ENCODE measurements at regions not wholly inside any gene's neighbourhood (a gene's known extent, or its start where the extent isn't known, plus 50 kb on each side); places are given as distances from the start of the nearest gene placed in this dataset.

DNA sequence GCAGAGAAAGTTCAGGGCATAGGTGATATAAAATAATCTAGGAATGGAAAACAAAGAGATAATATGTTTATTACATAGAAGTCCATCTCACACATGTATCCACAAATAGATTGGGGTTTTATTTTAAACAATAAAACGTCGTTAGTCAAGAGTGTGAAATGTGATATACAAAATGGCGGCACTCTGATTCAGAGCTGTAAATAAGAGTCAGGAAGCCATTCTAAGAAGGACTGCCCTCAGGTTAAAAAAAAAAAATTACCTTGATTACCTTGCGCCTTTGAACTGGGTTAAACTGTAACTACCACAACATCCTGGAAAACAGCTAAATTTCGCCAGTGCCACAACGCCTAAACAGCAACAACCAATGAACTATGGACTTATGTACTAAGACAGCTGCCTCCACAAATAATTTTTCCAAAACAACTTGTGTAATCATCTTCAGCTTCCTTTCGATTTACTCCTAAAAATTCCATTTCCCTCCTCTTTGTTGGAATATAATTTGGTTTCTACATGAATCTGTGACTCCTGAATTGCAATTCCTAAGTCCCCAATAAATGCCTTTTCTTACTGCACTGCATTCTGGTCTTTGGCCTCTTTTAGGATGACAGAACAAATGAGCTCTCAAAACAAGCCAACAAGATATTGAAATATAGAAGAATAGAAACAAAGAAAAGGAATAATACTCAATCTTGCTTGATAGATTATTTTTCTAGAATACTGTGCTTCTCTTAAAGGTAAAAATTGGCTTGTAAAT is 1019.5 kb upstream of the MAP3K7 start:
- CTCF ChIA-PET, result no interaction called here
- Histone ChIP-seq H3F3A (ENCODE audit: insufficient read depth, low read depth) (no peaks in the 10 kb centered on the region), H3K4me2 (no peak overlapping the region), H3K9me3 (ENCODE audit: insufficient read depth, low read depth) (no peaks in the 10 kb centered on the region), H3K27me3 (ENCODE audit: insufficient read depth, low read depth) (no peaks in the 10 kb centered on the region), H3K79me2 (ENCODE audit: low read depth) (no peaks in the 10 kb centered on the region), H4K20me1 (ENCODE audit: insufficient read depth) (no peaks in the 10 kb centered on the region), H3K27ac (no peak overlapping the region), H3K9me2 (ENCODE audit: insufficient read depth) (no peaks in the 10 kb centered on the region), H2AFZ (no peak overlapping the region), H3K4me3 (no peak overlapping the region), H3K4me1 (replicated peaks; ENCODE audit: insufficient read depth) (no peaks in the 10 kb centered on the region), H3K36me3 (ENCODE audit: low read depth) (no peaks in the 10 kb centered on the region)
- no peak for DNase-seq
- intact Hi-C loops (cut with micrococcal nuclease; ENCODE audit: unreplicated experiment), result no loop called here
- POLR2A ChIA-PET (ENCODE audit: unreplicated experiment), result no interaction called here
- no TSS peak for BruUV-seq (replicated peaks)
- no peak for TF ChIP-seq CTCF (conservative IDR thresholded peaks at IDR 0.05)
- TF ChIP-seq EZH2 (IDR thresholded peaks at IDR 0.05; ENCODE audit: low read depth), result no peak

GRCh38 chr6:91600561-91600960 is 1013.7 kb upstream of the MAP3K7 start:
- no peak for DNase-seq
- H3K4me1 ChIP-seq (replicated peaks; ENCODE audit: insufficient read depth), result no peaks in the 10 kb centered on the region
- no peak overlapping the region for H3K4me2 ChIP-seq
- no peak overlapping the region for H3K4me3 ChIP-seq
- intact Hi-C loops (cut with micrococcal nuclease; ENCODE audit: unreplicated experiment), result no loop called here
- H3F3A ChIP-seq (ENCODE audit: insufficient read depth, low read depth), result no peaks in the 10 kb centered on the region
- H3K79me2 ChIP-seq (ENCODE audit: low read depth), result no peaks in the 10 kb centered on the region
- H4K20me1 ChIP-seq (ENCODE audit: insufficient read depth), result no peaks in the 10 kb centered on the region
- no peaks in the 10 kb centered on the region for H3K9me3 ChIP-seq (ENCODE audit: insufficient read depth, low read depth)
- H3K27me3 ChIP-seq (ENCODE audit: insufficient read depth, low read depth), result no peaks in the 10 kb centered on the region
- BruUV-seq (replicated peaks), result no TSS peak
- H3K27ac ChIP-seq, result no peak overlapping the region
- ChIA-PET CTCF (no interaction called here), POLR2A (ENCODE audit: unreplicated experiment) (no interaction called here)
- TF ChIP-seq CTCF (conservative IDR thresholded peaks at IDR 0.05) (no peak), EZH2 (IDR thresholded peaks at IDR 0.05; ENCODE audit: low read depth) (no peak)
- no peaks in the 10 kb centered on the region for H3K36me3 ChIP-seq (ENCODE audit: low read depth)
- no peaks in the 10 kb centered on the region for H3K9me2 ChIP-seq (ENCODE audit: insufficient read depth)
- no peak overlapping the region for H2AFZ ChIP-seq

GRCh38 chr6:91590191-91590590 is 1003.3 kb upstream of the MAP3K7 start:
- Histone ChIP-seq H3K27me3 (ENCODE audit: insufficient read depth, low read depth) (no peaks in the 10 kb centered on the region), H3K9me3 (ENCODE audit: insufficient read depth, low read depth) (no peaks in the 10 kb centered on the region), H3K9me2 (ENCODE audit: insufficient read depth) (no peaks in the 10 kb centered on the region), H2AFZ (no peak overlapping the region), H3K27ac (no peak overlapping the region), H3K4me2 (no peak overlapping the region), H3K79me2 (ENCODE audit: low read depth) (no peaks in the 10 kb centered on the region), H3K36me3 (ENCODE audit: low read depth) (no peaks in the 10 kb centered on the region), H4K20me1 (ENCODE audit: insufficient read depth) (no peaks in the 10 kb centered on the region), H3F3A (ENCODE audit: insufficient read depth, low read depth) (no peaks in the 10 kb centered on the region), H3K4me3 (no peak overlapping the region), H3K4me1 (replicated peaks; ENCODE audit: insufficient read depth) (no peaks in the 10 kb centered on the region)
- intact Hi-C loops (cut with micrococcal nuclease; ENCODE audit: unreplicated experiment), result no loop called here
- TF ChIP-seq EZH2 (IDR thresholded peaks at IDR 0.05; ENCODE audit: low read depth) (no peak), CTCF (conservative IDR thresholded peaks at IDR 0.05) (no peak)
- no peak for DNase-seq
- BruUV-seq (replicated peaks), result no TSS peak
- CTCF ChIA-PET, result no interaction called here
- POLR2A ChIA-PET (ENCODE audit: unreplicated experiment), result no interaction called here
